GM21723 (cell line): ENCODE measurements at regions not wholly inside any gene's neighbourhood (a gene's known extent, or its start where the extent isn't known, plus 50 kb on each side); places are given as distances from the start of the nearest gene placed in this dataset.

Experiments
- ATAC-seq: cut with Tn5 transposase; IDR thresholded peaks from one replicate; pipeline ENCODE4 v1.9.1; 2021; ENCODE audit warnings: mild to moderate bottlenecking, moderate library complexity; ENCODE audit not compliant: unreplicated experiment

- ATAC-seq: no peak
Measured at GRCh38 chr5:88489364-88489763, 220.7 kb upstream of the TMEM161B start.

- no peak for ATAC-seq
Measured at GRCh38 chr5:88488561-88488960, 219.9 kb upstream of the TMEM161B start.

DNA sequence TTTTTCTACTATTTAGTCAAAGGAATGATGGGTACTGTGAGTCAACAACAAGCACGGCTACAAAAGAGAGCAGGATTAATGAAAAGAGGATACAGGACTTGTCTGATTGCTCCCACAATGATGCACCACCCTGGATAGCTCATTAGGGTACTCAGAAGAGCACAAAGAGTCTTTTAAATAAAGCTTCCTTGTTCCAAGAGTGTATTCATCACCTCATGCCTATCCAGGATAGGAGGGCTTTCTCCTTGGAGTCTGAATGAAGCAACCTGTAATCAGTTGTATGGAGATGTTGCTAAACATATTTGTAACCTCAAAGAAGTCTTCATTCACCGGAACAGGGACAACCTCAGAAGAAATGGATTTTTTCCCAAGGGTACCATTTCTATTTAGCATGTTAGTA lies 219.5 kb upstream of the TMEM161B start:
- no peak for ATAC-seq

DNA sequence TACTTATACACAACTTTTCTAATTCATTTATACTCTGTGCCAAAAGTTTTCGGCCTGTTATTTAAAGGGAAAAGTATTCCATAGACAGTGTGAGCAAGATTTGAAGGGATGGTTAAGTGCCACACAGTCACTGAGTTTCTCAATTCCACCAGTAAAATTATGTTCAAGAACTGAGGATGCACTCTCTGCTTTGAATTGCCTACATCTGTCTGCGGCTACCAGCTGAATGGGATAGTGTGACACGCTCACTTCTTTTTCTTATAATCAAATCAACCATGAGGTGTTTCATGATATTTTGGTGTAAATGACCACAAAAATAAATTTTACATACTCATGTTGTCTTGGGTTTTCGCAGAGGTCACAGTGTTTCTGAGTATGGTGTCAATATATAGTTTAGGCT lies 218.4 kb upstream of the TMEM161B start:
- no peak for ATAC-seq

- ATAC-seq: no peak
Measured at GRCh38 chr5:88486431-88486830, 217.8 kb upstream of the TMEM161B start.

GRCh38 chr5:88485531-88485930 lies 216.9 kb upstream of the TMEM161B start:
- ATAC-seq: no peak

- ATAC-seq: no peak
Measured at GRCh38 chr5:88483964-88484672, 215.5 kb upstream of the TMEM161B start.

GRCh38 chr5:88480801-88481499 lies 212.3 kb upstream of the TMEM161B start:
- ATAC-seq: no peak

DNA sequence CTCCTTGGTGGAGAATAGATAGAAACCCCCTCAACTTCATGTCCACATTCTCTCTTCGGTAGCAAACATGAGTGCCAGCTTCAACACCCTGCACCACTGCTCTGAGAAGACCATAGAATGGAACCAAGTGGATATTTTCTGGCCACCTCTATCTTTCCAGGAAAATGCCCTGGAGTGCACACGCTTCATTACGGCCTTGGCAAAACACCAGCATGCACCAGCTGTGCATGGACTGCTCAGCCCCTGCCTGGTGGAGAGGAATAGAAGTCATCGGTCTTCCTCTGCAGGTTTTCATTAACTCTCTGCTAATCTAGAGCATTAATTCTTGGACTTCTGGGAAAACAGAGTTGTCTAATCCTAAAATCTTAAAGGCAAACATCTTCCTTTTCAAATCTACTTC lies 211.6 kb upstream of the TMEM161B start:
- ATAC-seq: no peak

DNA sequence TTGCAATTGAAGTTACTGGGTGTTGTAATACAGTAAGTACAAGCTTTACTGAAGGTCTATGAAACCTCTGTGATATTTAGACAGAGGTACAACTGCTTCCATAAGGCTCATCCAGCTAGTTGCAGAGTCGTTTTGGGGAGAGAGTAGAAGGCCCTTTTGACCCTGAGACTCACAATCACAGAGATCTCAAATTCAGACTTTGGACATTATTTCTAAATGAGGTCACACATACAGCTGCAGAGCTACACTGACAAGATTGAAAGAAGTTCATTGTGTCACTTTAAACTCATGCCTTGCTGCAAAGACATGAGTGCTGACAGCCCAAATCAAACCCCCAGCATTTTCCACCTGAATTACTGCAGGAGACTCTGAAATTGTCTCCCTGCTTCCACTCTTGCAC lies 205.9 kb upstream of the TMEM161B start:
- no peak for ATAC-seq

DNA sequence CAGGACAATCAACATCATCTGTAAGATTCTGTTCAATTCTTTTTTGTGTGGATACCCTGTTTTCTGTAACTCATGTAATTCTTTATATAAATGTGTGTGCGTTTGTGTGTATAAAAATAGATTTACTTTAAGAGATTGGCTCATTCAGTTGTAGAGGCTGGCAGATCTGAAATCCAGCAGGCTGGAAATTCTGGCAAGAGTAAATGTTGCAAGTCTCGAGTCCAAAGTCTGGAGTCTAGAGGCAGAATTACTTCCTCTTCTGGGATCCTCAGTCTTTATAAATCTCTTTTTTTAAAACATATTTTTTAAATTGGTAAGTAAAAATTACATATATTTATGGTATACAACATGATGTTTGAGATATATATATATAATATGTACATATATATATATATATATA lies 202.1 kb upstream of the TMEM161B start:
- ATAC-seq: no peak

DNA sequence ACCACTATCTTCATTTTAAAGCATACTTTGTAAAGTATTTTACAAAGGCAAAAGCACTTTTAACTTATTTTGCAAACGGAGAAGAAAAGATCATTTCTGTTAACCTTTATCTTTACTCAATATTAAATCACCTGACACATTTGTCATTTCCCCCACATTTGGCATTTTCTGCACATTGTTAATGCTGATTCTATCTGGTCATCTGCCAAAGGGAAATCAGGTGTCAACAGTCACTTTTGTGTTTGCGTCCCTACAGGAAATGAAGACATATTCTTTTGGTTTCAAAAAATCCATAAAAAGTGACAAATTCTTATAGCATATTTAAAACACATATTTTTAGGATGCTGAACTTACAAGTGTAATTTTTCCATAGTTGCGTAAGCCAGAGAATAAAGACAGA lies 191.3 kb upstream of the TMEM161B start:
- no peak for ATAC-seq

GRCh38 chr5:88452820-88453219 lies 184.2 kb upstream of the TMEM161B start:
- ATAC-seq: no peak

GRCh38 chr5:88450239-88450638 lies 181.6 kb upstream of the TMEM161B start:
- no peak for ATAC-seq

DNA sequence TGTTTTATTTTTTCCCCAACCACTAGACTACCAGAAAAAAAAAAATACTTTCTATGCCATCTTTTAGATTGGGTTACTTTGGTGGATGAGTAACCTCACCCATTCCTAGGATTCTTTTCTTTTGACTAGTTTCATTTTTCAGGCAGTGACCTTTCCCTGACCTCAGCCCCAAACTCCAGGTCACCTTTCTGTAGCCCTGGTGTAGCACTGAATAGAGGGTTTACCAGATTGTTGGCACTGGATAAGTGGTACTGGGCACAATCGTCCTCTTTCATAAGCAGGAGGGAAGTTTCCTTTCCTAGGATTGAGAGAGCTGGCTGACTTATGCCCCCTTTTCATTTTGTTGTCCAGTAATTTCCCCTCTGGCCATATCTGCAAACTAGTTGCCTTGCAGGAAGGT lies 169.4 kb upstream of the TMEM161B start:
- no peak for ATAC-seq

DNA sequence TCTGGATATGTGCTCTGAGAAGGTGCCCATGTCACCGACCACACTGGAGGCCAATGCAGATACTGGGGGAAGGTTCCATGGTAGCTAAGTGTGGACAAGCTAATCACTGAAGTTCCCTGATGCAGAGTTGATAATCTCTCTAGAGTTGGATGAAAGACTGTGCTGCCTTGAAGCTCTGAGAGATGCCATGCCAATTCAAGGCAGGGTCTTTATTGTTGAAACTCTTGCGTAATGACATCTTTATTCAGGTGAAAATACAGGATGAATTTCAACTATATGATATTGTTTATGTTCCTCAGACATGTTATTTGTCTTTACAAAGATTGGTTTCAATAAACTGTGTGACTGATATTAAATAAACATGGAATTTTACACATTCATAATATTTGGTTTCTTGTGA lies 167.6 kb upstream of the TMEM161B start:
- ATAC-seq: no peak

DNA sequence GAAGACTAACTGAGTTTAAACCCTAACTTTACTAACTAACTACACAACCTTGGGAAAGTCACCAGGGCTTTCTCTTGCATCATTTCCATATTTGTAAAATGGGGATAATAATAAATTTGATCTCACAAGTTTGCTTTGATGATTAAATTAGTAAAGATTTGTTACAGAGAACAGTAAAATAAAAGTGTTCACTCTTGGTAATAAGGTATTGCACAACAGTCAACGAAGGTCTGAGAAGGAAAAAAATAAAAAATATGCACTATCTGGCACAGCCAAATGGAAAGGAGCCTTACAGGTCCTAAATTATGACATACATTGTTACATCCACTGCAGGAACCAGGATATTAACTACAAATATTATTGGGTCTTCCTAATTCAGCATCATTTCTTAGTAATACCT lies 160.0 kb upstream of the TMEM161B start:
- no peak for ATAC-seq

DNA sequence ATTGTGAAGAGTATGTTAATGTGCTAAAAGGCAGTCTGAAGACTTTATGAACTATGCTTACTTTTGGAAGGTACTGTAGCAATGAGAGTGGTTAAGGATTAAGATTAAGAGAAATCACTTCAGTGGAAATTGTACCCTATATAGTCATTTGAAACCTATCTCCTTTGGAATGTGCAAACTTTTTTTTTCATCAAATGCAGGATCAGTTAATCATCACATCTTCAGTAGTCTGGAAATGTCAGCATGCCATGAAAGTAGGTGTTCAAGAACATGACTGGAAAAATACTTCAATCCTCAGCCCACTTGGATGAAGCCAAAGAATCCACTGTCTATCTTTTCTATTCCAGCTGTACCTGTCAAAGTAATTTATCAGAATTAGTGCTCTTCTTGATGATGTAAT lies 157.8 kb upstream of the TMEM161B start:
- no peak for ATAC-seq

DNA sequence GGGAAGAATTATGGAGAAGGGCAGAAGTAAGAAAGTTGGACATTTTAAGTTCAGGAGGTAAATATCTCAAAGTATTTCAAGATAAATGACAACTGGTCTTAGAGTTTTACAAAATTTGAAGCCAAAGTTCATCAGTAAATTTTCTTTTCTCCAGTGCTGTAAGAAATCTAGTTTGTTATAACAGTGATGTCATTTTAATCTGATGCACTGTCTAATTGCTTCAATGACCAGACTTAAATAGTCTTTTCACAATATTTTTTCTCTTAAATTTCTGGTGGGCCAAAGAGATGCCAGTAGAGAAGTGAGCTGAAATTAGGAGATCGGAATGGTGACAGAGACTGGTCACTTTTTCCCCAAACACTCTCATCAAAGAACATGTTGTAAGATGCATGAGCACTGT lies 156.5 kb upstream of the TMEM161B start:
- no peak for ATAC-seq

DNA sequence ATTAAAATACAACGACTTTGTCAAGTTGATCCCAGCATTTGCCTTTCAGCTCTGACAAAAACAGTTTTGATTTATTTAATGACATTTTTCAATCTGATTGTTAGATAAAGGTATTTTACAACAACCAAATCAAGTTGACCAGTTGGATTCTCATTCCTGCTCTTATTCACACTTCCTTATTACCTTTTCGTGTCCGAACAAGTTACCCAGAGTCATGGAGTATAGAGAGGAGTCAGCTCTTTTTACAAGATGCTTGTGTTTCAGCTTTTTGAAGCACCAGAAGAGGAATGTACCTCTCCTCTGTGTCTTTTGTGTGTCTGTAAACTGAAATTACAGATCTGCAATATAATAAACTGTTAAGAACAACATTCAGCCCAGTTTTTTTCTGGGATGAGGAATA lies 151.3 kb upstream of the TMEM161B start:
- ATAC-seq: no peak

GRCh38 chr5:88407341-88407740 lies 138.7 kb upstream of the TMEM161B start:
- no peak for ATAC-seq

DNA sequence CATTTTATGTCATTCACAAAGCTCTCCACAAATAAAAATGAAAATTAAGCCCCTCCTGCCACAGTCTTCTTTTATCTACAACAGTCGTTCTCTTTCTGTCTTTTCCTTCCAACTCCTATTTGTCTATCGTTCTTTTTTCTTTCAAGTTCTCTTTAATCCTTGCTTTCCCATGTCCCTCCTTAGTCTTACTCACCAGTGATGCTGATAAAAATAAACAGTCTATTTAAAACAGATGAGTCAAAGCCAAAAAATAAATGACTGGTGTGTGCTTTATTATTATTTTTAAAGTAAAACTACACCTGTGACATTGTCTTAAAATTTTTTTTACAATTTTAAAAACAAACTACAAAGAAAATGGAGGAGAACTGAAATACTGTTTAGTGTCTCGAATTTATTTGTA lies 137.1 kb upstream of the TMEM161B start:
- no peak for ATAC-seq

DNA sequence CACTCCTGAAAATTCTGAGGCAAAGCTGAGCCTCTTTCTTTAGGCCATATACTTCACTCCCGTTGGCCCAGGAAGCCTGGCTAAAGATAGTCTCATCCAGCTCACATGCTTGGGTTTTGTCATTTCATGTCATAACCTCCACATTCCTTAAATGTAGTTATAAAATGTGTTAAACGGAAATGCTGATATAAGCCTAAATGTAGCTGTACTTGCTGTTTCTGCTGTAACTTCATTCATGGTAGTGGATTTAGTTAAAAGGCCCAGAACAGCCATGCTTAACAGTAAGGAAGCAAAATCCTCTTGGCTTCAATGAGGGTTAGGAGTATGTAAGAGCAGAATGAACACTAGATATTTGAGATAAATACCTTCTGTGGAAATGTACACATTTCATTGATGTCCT lies 135.8 kb upstream of the TMEM161B start:
- ATAC-seq: no peak
